ENCODE measurements at regions not wholly inside any gene's neighbourhood (a gene's known extent, or its start where the extent isn't known, plus 50 kb on each side); places are given as distances from the start of the nearest gene placed in this dataset.
"Not testable (repeated sequence)": the region's sequence is repeated elsewhere in the genome, so short reads cannot be mapped to it uniquely, and the experiment has no call there.

DNA sequence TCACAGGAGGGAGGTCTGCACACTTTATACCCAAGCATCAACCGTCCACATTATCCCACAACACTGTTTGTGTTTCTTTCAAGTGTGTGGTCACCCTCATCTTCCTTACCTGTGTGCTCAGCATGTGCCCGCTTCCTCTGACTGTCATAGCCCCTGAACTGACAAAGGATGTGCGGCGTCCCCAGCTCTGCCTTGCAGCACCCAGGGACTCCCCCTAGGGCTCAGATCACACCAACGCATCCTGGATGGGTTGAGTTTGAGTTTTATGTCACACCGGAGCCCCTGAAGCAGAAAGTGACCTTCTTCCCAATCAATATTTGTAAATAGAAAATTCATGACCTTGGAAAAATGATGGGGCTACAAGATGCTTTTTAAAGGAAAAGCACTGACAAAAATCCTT lies 770.7 kb upstream of the TMEM132C start:
- H3K4me1 Mint-ChIP-seq (ENCODE audit: unreplicated experiment) = no peaks in the 10 kb centered on the region
- H3K9me3 Mint-ChIP-seq (ENCODE audit: unreplicated experiment) = no peaks in the 10 kb centered on the region
- no peaks in the 10 kb centered on the region for H3K36me3 Mint-ChIP-seq (ENCODE audit: unreplicated experiment)
- TF ChIP-seq, protein P1, sequence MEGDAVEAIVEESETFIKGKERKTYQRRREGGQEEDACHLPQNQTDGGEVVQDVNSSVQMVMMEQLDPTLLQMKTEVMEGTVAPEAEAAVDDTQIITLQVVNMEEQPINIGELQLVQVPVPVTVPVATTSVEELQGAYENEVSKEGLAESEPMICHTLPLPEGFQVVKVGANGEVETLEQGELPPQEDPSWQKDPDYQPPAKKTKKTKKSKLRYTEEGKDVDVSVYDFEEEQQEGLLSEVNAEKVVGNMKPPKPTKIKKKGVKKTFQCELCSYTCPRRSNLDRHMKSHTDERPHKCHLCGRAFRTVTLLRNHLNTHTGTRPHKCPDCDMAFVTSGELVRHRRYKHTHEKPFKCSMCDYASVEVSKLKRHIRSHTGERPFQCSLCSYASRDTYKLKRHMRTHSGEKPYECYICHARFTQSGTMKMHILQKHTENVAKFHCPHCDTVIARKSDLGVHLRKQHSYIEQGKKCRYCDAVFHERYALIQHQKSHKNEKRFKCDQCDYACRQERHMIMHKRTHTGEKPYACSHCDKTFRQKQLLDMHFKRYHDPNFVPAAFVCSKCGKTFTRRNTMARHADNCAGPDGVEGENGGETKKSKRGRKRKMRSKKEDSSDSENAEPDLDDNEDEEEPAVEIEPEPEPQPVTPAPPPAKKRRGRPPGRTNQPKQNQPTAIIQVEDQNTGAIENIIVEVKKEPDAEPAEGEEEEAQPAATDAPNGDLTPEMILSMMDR (IDR thresholded peaks at IDR 0.05) = no peak
- DNase-seq (ENCODE audit: extremely low spot score, unreplicated experiment) = no peak
- no peak overlapping the region for H3K4me3 Mint-ChIP-seq (ENCODE audit: unreplicated experiment)
- H3K27ac Mint-ChIP-seq (ENCODE audit: unreplicated experiment) = no peak overlapping the region
- no peaks in the 10 kb centered on the region for H3K27me3 Mint-ChIP-seq (ENCODE audit: unreplicated experiment)

DNA sequence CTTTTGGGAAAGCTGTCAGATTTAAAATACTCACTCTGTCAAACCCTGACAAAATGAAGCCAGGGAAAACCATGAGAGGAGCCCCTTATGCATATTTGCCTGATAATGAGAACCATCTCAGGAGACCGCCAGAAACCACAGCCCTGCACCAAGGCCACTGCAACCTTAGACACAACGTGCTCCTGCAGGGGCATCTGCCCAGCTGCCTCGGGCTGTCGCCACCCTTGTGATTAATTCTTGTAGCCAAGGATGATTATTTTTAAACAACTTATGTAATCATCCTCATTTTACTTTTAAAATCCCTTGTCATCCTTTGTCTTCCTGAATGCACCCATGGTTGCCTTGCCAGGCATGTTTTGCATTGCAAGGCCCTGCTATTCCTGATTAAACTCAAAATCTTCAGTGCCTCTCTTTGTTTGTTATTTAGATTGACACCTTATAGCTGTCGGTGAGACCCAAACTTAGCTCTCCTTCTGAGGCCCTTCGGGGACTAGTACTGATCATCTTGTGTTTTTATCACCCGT lies 766.4 kb upstream of the TMEM132C start:
- no peaks in the 10 kb centered on the region for H3K27me3 Mint-ChIP-seq (ENCODE audit: unreplicated experiment)
- H3K4me1 Mint-ChIP-seq (ENCODE audit: unreplicated experiment) = no peaks in the 10 kb centered on the region
- no peak for DNase-seq (ENCODE audit: extremely low spot score, unreplicated experiment)
- no peak overlapping the region for H3K4me3 Mint-ChIP-seq (ENCODE audit: unreplicated experiment)
- H3K27ac Mint-ChIP-seq (ENCODE audit: unreplicated experiment) = no peak overlapping the region
- H3K9me3 Mint-ChIP-seq (ENCODE audit: unreplicated experiment) = no peaks in the 10 kb centered on the region
- TF ChIP-seq, protein P1 (IDR thresholded peaks at IDR 0.05) = no peak
- H3K36me3 Mint-ChIP-seq (ENCODE audit: unreplicated experiment) = no peaks in the 10 kb centered on the region

GRCh38 chr12:127501916-127502315 lies 765.1 kb upstream of the TMEM132C start:
- Mint-ChIP-seq H3K27me3 (ENCODE audit: unreplicated experiment) (no peaks in the 10 kb centered on the region), H3K27ac (ENCODE audit: unreplicated experiment) (no peak overlapping the region), H3K9me3 (ENCODE audit: unreplicated experiment) (no peaks in the 10 kb centered on the region), H3K36me3 (ENCODE audit: unreplicated experiment) (no peaks in the 10 kb centered on the region), H3K4me3 (ENCODE audit: unreplicated experiment) (no peak overlapping the region), H3K4me1 (ENCODE audit: unreplicated experiment) (no peaks in the 10 kb centered on the region)
- TF ChIP-seq, protein P1 (IDR thresholded peaks at IDR 0.05) = no peak
- no peak for DNase-seq (ENCODE audit: extremely low spot score, unreplicated experiment)

GRCh38 chr12:127503246-127503645 lies 763.7 kb upstream of the TMEM132C start:
- Mint-ChIP-seq H3K36me3 (ENCODE audit: unreplicated experiment) (no peaks in the 10 kb centered on the region), H3K9me3 (ENCODE audit: unreplicated experiment) (no peaks in the 10 kb centered on the region), H3K27ac (ENCODE audit: unreplicated experiment) (no peak overlapping the region), H3K4me1 (ENCODE audit: unreplicated experiment) (no peaks in the 10 kb centered on the region), H3K4me3 (ENCODE audit: unreplicated experiment) (no peak overlapping the region), H3K27me3 (ENCODE audit: unreplicated experiment) (no peaks in the 10 kb centered on the region)
- TF ChIP-seq, protein P1 (IDR thresholded peaks at IDR 0.05) = no peak
- no peak for DNase-seq (ENCODE audit: extremely low spot score, unreplicated experiment)

DNA sequence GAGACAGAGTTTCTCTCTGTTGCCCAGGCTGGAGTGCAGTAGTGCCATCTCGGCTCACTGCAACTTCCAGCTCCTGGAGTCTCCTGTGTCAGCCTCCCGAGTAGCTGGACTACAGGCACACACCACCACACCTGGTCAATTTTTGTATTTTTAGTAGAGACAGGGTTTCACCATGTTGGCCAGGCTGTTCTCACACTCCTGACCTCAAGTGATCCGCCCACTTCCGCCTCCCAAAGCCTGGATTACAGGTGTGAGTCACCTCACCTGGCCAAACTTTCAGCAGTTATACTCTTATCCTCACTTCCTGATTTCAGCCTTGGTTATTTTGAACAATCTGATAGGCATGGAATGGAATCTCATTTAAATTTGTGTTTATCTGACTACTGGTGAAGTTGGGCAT lies 763.0 kb upstream of the TMEM132C start:
- not testable (repeated sequence) for DNase-seq (ENCODE audit: extremely low spot score, unreplicated experiment)

DNA sequence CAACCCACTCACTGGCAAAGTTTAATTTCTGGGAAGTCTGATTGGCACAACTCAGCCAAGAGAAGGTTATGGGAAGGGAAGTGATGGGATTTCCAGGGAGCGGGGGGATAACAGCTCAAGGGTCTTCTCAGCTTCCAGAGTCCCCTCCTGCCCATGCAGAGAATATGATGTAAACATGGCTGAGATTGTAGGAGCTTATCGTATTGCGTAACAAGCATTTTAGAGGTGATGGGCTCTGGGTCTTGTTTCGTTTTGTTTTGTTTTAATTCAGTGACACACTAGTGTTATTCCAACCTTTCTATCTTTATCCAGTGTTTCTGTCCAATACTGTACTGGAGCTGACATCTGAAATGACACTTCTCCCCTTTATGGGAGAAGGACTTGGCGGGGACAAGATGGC lies 762.1 kb upstream of the TMEM132C start:
- Mint-ChIP-seq H3K27me3 (ENCODE audit: unreplicated experiment) (no peaks in the 10 kb centered on the region), H3K36me3 (ENCODE audit: unreplicated experiment) (no peaks in the 10 kb centered on the region), H3K4me1 (ENCODE audit: unreplicated experiment) (peaks cover 13% of the 10 kb centered on the region), H3K9me3 (ENCODE audit: unreplicated experiment) (no peaks in the 10 kb centered on the region), H3K27ac (ENCODE audit: unreplicated experiment) (no peak overlapping the region), H3K4me3 (ENCODE audit: unreplicated experiment) (no peak overlapping the region)
- DNase-seq (ENCODE audit: extremely low spot score, unreplicated experiment) = no peak
- TF ChIP-seq, protein P1 (IDR thresholded peaks at IDR 0.05) = no peak

More for the DNA sequence above, 763.0 kb upstream of the TMEM132C start:
- H3K27ac Mint-ChIP-seq (ENCODE audit: unreplicated experiment); H3K4me1 Mint-ChIP-seq (ENCODE audit: unreplicated experiment); H3K9me3 Mint-ChIP-seq (ENCODE audit: unreplicated experiment); H3K4me3 Mint-ChIP-seq (ENCODE audit: unreplicated experiment); H3K36me3 Mint-ChIP-seq (ENCODE audit: unreplicated experiment); H3K27me3 Mint-ChIP-seq (ENCODE audit: unreplicated experiment): not testable (repeated sequence)

Measured in osteocyte (in vitro differentiated cells).